SU-DHL-6 (cell line): ENCODE measurements at regions not wholly inside any gene's neighbourhood (a gene's known extent, or its start where the extent isn't known, plus 50 kb on each side); places are given as distances from the start of the nearest gene placed in this dataset.

Experiments used
- H2AFZ ChIP-seq: fragments of 200-600 bp; sonication (generic); 2 replicates; pipeline ENCODE4 v1.6.1; 2014; ENCODE audit warnings: low read depth, mild to moderate bottlenecking, moderate library complexity, mixed read lengths, antibody characterized with exemption, low read length; ENCODE audit not compliant: severe bottlenecking
- H3F3A ChIP-seq: fragments of 200-600 bp; shearing (Covaris generic); 2 replicates; pipeline ENCODE4 v1.6.0; 2016; ENCODE audit warnings: antibody characterized with exemption, mild to moderate bottlenecking; ENCODE audit not compliant: insufficient read depth
- H3K27ac ChIP-seq: fragments of 200-600 bp; sonication (generic); 2 replicates; pipeline ENCODE4 v1.5.1; 2016; ENCODE audit warnings: low read depth, mild to moderate bottlenecking, low read length, moderate library complexity, mixed read lengths
- H3K27me3 ChIP-seq: fragments of 200-600 bp; sonication (generic), shearing (Covaris generic); 2 replicates; pipeline ENCODE4 v1.6.0; 2014; ENCODE audit warnings: mild to moderate bottlenecking, low read length
- H3K36me3 ChIP-seq: fragments of 200-600 bp; sonication (generic); 2 replicates; pipeline ENCODE4 v1.6.1; 2014; ENCODE audit warnings: mild to moderate bottlenecking, low read length, mixed read lengths
- H3K4me2 ChIP-seq: fragments of 300-600, 200-600 bp; shearing (Covaris generic), sonication (generic); 2 replicates; pipeline ENCODE4 v1.6.0; 2014; ENCODE audit warnings: low read length, low read depth, mild to moderate bottlenecking; ENCODE audit not compliant: poor library complexity, severe bottlenecking
- H3K4me3 ChIP-seq: fragments of 200-600 bp; sonication (generic); 2 replicates; pipeline ENCODE4 v1.5.1; 2014; ENCODE audit warnings: antibody characterized with exemption, low read length, mild to moderate bottlenecking, mixed read lengths; ENCODE audit not compliant: insufficient read depth, poor library complexity, severe bottlenecking
- H3K79me2 ChIP-seq: fragments of 200-600 bp; sonication (generic); 2 replicates; pipeline ENCODE4 v1.6.1; 2014; ENCODE audit warnings: mild to moderate bottlenecking, low read length, moderate library complexity; ENCODE audit not compliant: insufficient read depth
- H3K9ac ChIP-seq: fragments of 200-600 bp; sonication (generic); 2 replicates; pipeline ENCODE4 v1.7.0; 2014; ENCODE audit warnings: mild to moderate bottlenecking, low read length
- H3K9me2 ChIP-seq: fragments of 200-600 bp; sonication (generic); replicated peaks from 2 replicates; pipeline ENCODE4 v1.6.1; 2014; ENCODE audit warnings: low read length; ENCODE audit not compliant: insufficient read depth
- H3K9me3 ChIP-seq: fragments of 200-600 bp; sonication (generic); 2 replicates; pipeline ENCODE4 v1.6.1; 2014; ENCODE audit warnings: low read length, mixed read lengths; ENCODE audit not compliant: insufficient read depth
- H4K20me1 ChIP-seq: fragments of 200-600 bp; sonication (generic); 2 replicates; pipeline ENCODE4 v1.6.1; 2014; ENCODE audit warnings: low read depth, mild to moderate bottlenecking, antibody characterized with exemption, low read length, moderate library complexity, mixed read lengths
- CTCF ChIP-seq: fragments of 200-600 bp; sonication (generic); IDR thresholded peaks from one replicate; pipeline ENCODE4 v1.5.1; 2017; ENCODE audit warnings: antibody characterized with exemption, mild to moderate bottlenecking, low read length, moderate library complexity; ENCODE audit not compliant: insufficient read depth, poor library complexity, severe bottlenecking
- EZH2phosphoT487 ChIP-seq: fragments of 200-600 bp; sonication (generic), shearing (Covaris generic); conservative IDR thresholded peaks from 2 replicates; pipeline ENCODE4 v1.6.1; 2018; ENCODE audit warnings: mild to moderate bottlenecking, antibody characterized with exemption, low read length, moderate library complexity, mixed read lengths

GRCh38 chr1:195113471-195113870 is 1494.8 kb downstream of the KCNT2 start:
- Histone ChIP-seq H3F3A (no peaks in the 10 kb centered on the region), H3K79me2 (no peaks in the 10 kb centered on the region), H3K4me2 (no peak overlapping the region), H3K9me2 (no peaks in the 10 kb centered on the region), H3K27me3 (no peaks in the 10 kb centered on the region), H3K4me3 (no peak overlapping the region), H3K36me3 (no peaks in the 10 kb centered on the region), H2AFZ (no peak overlapping the region), H3K9me3 (no peaks in the 10 kb centered on the region), H3K9ac (no peak overlapping the region), H4K20me1 (no peaks in the 10 kb centered on the region), H3K27ac (no peak overlapping the region)
- TF ChIP-seq EZH2phosphoT487 (no peak), CTCF (no peak)

- Histone ChIP-seq H3F3A (no peaks in the 10 kb centered on the region), H3K27me3 (no peaks in the 10 kb centered on the region), H3K9me2 (no peaks in the 10 kb centered on the region), H4K20me1 (no peaks in the 10 kb centered on the region), H3K79me2 (no peaks in the 10 kb centered on the region), H3K9ac (no peak overlapping the region), H3K4me2 (no peak overlapping the region), H3K9me3 (peaks cover 4% of the 10 kb centered on the region; the same call in 1 of the 2 replicates), H3K36me3 (no peaks in the 10 kb centered on the region), H3K4me3 (no peak overlapping the region), H3K27ac (no peak overlapping the region), H2AFZ (peak overlapping the region; percentile 1)
- TF ChIP-seq EZH2phosphoT487 = no peak
- no peak for TF ChIP-seq CTCF
Observed at GRCh38 chr1:195105773-195106172, 1502.5 kb downstream of the KCNT2 start.

GRCh38 chr1:195105281-195105680 is 1503.0 kb downstream of the KCNT2 start:
- Histone ChIP-seq H3F3A (no peaks in the 10 kb centered on the region), H3K9me2 (no peaks in the 10 kb centered on the region), H3K9ac (no peak overlapping the region), H3K9me3 (peaks cover 4% of the 10 kb centered on the region; the same call in 1 of the 2 replicates), H3K27me3 (no peaks in the 10 kb centered on the region), H3K36me3 (no peaks in the 10 kb centered on the region), H3K4me3 (no peak overlapping the region), H3K27ac (no peak overlapping the region), H4K20me1 (no peaks in the 10 kb centered on the region), H3K79me2 (no peaks in the 10 kb centered on the region), H2AFZ (peak overlapping the region; percentile 1), H3K4me2 (no peak overlapping the region)
- TF ChIP-seq EZH2phosphoT487 (no peak), CTCF (no peak)
